ENCODE measurements at regions not wholly inside any gene's neighbourhood (a gene's known extent, or its start where the extent isn't known, plus 50 kb on each side); places are given as distances from the start of the nearest gene placed in this dataset.
"Not testable (repeated sequence)": the region's sequence is repeated elsewhere in the genome, so short reads cannot be mapped to it uniquely, and the experiment has no call there.

- no peak for DNase-seq
Measured at GRCh38 chr6:4676016-4676415, 100.2 kb upstream of the CDYL start.

- DNase-seq, result no peak
Measured at GRCh38 chr6:4675121-4675520, 101.1 kb upstream of the CDYL start.

GRCh38 chr6:4673861-4674260 is 102.3 kb upstream of the CDYL start:
- no peak for DNase-seq

- no peak for DNase-seq
Measured at GRCh38 chr6:4672772-4673171, 103.4 kb upstream of the CDYL start.

- DNase-seq, result no peak
Measured at GRCh38 chr6:4671587-4672115, 104.6 kb upstream of the CDYL start.

- no peak for DNase-seq
Measured at GRCh38 chr6:4670824-4671409, 105.3 kb upstream of the CDYL start.

GRCh38 chr6:4670290-4670689 is 105.9 kb upstream of the CDYL start:
- DNase-seq, result no peak

GRCh38 chr6:4668271-4669179 is 107.7 kb upstream of the CDYL start:
- no peak for DNase-seq

- no peak for DNase-seq
Measured at GRCh38 chr6:4667591-4667990, 108.6 kb upstream of the CDYL start.

GRCh38 chr6:4666886-4667513 is 109.2 kb upstream of the CDYL start:
- DNase-seq, result no peak

- no peak for DNase-seq
Measured at GRCh38 chr6:4665489-4666417, 110.5 kb upstream of the CDYL start.

- no peak for DNase-seq
Measured at GRCh38 chr6:4664911-4665310, 111.3 kb upstream of the CDYL start.

- peak in 1 of 2 experiments; percentile 36 for DNase-seq
Measured at GRCh38 chr6:4664117-4664626, 112.0 kb upstream of the CDYL start.

GRCh38 chr6:4662886-4663285 is 113.3 kb upstream of the CDYL start:
- DNase-seq, result no peak

GRCh38 chr6:4661391-4661790 is 114.8 kb upstream of the CDYL start:
- DNase-seq, result no peak

GRCh38 chr6:4660377-4661321 is 115.6 kb upstream of the CDYL start:
- DNase-seq, result no peak

GRCh38 chr6:4659719-4660118 is 116.5 kb upstream of the CDYL start:
- DNase-seq, result not testable (repeated sequence)

- DNase-seq, result no peak
Measured at GRCh38 chr6:4658486-4658885, 117.7 kb upstream of the CDYL start.

GRCh38 chr6:4656106-4656505 is 120.1 kb upstream of the CDYL start:
- DNase-seq, result no peak

- no peak for DNase-seq
Measured at GRCh38 chr6:4655196-4656025, 120.8 kb upstream of the CDYL start.

Data from NCI-H446 (cell line).